8988T (cell line): ENCODE measurements at regions not wholly inside any gene's neighbourhood (a gene's known extent, or its start where the extent isn't known, plus 50 kb on each side); places are given as distances from the start of the nearest gene placed in this dataset.
"Not testable (repeated sequence)": the region's sequence is repeated elsewhere in the genome, so short reads cannot be mapped to it uniquely, and the experiment has no call there.

Source experiments
- DNase-seq: peaks from one replicate; pipeline ENCODE4 v3.0.0; 2011

- DNase-seq = not testable (repeated sequence)
Observed at GRCh38 chr4:32939222-32939621, 2219.1 kb downstream of the PCDH7 start.

GRCh38 chr4:32950866-32951265 lies 2230.7 kb downstream of the PCDH7 start:
- DNase-seq = no peak

- DNase-seq = no peak
Observed at GRCh38 chr4:32958586-32958985, 2238.4 kb downstream of the PCDH7 start.

DNA sequence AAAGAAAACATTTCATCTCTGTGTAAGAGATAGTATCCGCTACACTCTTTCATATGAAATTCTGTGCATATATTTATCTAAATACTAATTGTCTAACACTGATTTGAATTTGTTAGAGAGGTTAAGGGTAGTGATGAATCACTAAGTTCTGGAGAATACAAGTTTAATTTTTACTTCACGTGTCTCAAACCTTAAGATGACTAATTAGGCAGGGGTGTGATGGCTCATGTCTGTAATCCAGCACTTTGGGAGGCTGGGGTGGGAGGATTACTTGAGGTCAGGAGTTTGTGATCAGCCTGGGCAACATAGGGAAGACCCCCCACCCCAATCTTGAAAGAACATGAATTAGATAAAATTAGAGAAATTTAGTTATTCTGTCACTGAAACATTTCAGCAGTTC lies 2241.9 kb downstream of the PCDH7 start:
- DNase-seq = no peak

- DNase-seq = no peak
Observed at GRCh38 chr4:32985256-32985655, 2265.1 kb downstream of the PCDH7 start.

DNA sequence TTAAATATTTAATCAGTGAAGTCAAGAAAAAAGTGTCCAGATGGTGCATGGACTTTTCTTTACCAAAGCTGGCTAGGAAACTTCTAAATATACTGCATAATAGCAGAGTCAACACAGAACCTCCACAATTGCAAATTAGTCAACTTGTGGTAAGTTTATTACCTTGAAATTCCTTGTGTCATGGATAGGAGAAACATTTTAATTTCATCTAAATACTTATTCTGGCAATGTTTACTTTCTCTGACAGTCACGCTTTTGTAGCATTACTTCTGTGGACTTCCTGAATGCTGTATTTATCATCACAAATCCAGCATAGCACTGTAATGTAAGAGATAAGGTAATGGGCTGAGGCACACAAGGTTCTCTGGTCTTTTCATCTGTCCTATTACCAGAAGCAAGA lies 2266.1 kb downstream of the PCDH7 start:
- no peak for DNase-seq

DNA sequence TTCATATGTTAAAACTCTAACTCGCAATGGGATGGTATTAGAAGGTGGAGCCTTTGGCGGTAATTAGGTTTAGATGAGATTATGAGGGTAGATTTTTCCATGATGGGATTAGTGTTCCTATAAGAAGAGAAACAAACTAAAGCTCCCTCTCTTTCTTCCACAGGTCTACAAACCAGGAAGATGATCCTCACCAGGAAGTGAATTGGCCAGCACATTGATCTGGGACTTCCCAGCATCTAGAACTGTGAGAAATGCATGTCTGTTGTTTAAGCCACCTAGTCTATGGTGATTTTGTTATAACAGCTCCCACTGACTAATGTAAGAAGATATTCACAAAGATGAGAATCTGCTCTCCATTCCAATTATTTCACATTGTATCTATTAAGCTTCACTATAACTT lies 2266.9 kb downstream of the PCDH7 start:
- DNase-seq = no peak

- DNase-seq = no peak
Observed at GRCh38 chr4:32988165-32988811, 2268.1 kb downstream of the PCDH7 start.

- no peak for DNase-seq
Observed at GRCh38 chr4:32991663-32992062, 2271.5 kb downstream of the PCDH7 start.

- no peak for DNase-seq
Observed at GRCh38 chr4:32994981-32995881, 2275.1 kb downstream of the PCDH7 start.

- no peak for DNase-seq
Observed at GRCh38 chr4:33013282-33013681, 2293.1 kb downstream of the PCDH7 start.

DNA sequence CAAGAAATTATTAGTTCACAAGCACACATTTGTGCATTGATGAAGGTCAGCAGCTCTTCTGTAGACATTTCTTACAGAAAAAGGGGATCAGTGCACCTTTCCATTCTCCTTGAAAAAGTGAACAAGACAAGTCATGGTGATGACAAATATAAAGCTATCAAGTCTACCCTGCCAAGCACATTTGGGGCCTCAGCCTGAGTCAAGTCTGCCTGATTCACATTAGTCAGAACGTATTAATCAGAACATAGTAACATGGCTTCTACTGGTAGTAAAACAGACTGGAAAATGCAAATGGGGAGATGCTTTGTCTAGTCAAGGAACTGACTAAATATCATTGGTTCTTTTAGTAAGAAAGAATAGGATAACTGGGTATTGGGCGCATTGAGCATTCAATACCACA lies 2305.1 kb downstream of the PCDH7 start:
- no peak for DNase-seq

DNA sequence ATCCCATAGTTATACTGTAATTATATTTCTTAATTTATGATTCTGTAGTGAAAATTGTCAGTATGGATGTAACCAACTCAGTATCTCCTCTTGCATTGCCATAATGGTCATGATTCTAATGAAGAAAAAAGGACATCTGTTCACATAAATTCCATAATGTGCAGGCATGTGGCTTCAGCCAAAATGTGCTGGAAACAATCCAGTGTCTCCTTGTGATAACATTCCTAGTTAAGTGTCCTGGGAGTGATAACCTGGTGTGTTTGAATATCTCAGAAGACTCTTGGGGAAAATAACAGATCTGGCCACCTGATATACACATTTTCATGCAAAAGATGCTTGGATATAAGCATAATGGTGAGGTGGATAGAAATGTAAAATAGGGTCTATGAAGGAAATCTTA lies 2309.8 kb downstream of the PCDH7 start:
- no peak for DNase-seq

- DNase-seq = no peak
Observed at GRCh38 chr4:33031328-33031727, 2311.2 kb downstream of the PCDH7 start.

DNA sequence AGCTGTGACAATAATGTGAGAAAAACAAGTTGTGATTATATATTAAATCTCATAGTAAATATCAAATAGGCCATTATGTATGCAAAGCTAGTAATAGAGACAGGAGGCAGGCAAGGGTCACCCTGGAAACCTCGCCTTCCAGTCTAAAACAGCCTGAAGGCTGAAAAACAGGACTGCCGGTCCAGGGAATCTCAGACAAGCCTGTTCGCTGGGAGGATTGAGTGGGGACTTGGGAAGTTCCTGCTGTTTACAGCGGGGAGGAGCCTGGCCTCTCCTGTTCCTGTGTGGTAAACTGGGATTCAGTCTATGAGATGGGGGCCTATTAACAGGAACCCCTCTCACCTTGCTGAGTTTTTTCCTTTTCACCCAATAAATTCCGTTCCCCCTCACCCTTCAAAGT lies 2317.3 kb downstream of the PCDH7 start:
- DNase-seq = no peak

GRCh38 chr4:33045334-33045733 lies 2325.2 kb downstream of the PCDH7 start:
- no peak for DNase-seq

GRCh38 chr4:33052241-33052640 lies 2332.1 kb downstream of the PCDH7 start:
- no peak for DNase-seq

- no peak for DNase-seq
Observed at GRCh38 chr4:33054161-33054560, 2334.0 kb downstream of the PCDH7 start.

- DNase-seq = no peak
Observed at GRCh38 chr4:33054656-33055196, 2334.6 kb downstream of the PCDH7 start.

GRCh38 chr4:33057736-33058135 lies 2337.6 kb downstream of the PCDH7 start:
- no peak for DNase-seq

DNA sequence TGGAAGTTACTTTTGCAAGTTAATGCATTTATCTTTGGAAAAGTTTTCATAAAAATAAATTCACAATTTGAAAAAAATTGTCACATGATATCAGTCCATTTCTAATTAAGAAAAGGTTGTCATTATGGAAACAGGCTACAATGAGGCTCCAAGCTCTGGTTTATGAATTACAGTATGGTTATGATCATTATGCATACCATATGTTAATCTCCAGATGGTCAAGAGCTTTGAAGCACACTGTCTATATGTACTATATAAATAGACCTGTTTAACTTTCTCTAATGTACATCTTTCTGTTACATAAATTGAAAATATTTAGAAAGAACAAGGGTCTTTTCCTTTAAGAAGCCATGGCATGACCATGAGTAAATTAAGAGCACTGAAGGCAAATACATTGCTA lies 2338.8 kb downstream of the PCDH7 start:
- no peak for DNase-seq

DNA sequence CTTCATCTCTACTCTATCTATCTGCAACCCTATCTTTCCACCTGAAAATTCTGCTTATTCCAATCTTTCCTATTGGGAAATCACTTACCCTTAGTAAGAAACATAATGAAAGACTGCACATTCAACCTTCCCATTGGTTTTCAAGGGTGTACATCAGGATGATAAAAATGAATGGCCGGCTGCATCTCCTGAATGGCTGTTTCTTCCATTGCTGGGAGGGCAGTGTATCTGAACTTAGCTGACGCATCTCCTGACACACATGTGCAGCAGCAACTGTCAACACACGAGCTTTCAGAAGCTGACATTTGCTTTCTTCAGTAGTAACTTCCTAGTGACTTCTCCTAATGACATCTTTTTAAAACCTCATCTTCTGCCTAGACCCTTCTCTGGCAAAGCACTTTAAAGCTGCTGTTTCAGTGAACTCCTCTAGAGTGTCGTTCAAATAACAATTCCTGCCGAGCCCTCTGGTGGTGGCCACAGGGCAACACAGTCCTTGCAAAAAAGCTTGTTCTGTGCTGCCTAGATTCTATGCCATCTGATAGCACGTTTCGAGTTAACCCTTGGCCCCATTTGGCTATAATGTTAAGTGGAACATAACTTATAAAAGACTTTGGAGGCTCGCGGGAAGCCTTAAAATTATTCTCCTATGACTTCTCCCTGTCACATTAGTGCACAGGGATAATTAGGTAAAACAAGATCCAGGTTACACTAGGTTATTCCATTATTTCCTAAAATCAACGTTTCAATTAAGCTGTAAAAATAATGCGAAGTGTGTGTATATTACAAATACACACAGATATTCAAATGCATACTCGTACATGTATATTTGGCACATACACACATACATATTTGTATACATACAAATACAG lies 2340.7 kb downstream of the PCDH7 start:
- no peak for DNase-seq

DNA sequence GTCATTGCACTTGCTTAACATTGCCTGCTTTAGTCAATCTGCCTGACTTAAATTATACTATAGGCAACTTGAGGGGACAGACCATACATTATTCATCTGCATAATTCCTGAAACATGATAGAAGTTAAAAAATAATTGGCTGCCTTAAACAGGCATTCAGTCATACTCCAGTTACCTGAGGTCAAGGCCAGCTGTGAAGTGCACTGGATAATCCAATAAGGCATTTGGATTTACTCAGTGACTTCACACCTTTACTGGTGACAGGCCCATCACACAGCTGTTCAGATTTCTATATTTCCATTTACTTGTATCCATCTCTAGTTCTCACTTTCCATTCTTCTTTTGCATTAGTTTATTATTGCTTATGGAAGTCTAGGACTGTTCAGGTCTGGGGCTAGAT lies 2341.6 kb downstream of the PCDH7 start:
- no peak for DNase-seq
